HCT116 (cell line): ENCODE measurements at regions not wholly inside any gene's neighbourhood (a gene's known extent, or its start where the extent isn't known, plus 50 kb on each side); places are given as distances from the start of the nearest gene placed in this dataset.

Experiments used
- ATAC-seq: fragments of 200-7000 bp; cut with Tn5 transposase; 2 replicates; pipeline ENCODE4 v1.9.1; 2020; ENCODE audit warnings: mild to moderate bottlenecking, moderate library complexity
- BruUV-seq: library from RNA; stranded (reverse); fragments of 400-500 nt; replicated peaks from 2 replicates; lab custom pipeline; 2021; lab: Mats Ljungman, UMichigan
- CTCF ChIA-PET: fragments of 300-600 bp; sonication (Branson Sonifier 250); formaldehyde crosslinking; loops from one replicate; lab custom pipeline; 2021; ENCODE audit warnings: antibody characterized with exemption; lab: Charles Lee
- POLR2A ChIA-PET: fragments of 300-600, 350-600 bp; sonication (Branson Sonifier 250); formaldehyde crosslinking; loops from one replicate; lab custom pipeline; 2021; ENCODE audit warnings: antibody characterized with exemption; lab: Charles Lee
- RAD21 ChIA-PET, 2 experiments: fragments of 300-600 bp; sonication (Branson Sonifier 250); formaldehyde crosslinking; loops; one replicate each; lab custom pipeline; 2023; ENCODE audit warnings: low total read pairs in 2 of 2; ENCODE audit not compliant: uncharacterized antibody in 2 of 2, unreplicated experiment in 2 of 2, low non-redundant PET in 1 of 2; lab: Charles Lee
- DNase-seq: peaks from one replicate; pipeline ENCODE4 v3.0.0-alpha.2; 2010; ENCODE audit warnings: low read depth, low spot score
- H2AFZ ChIP-seq: fragments of 200-600 bp; shearing (Covaris generic), sonication (generic); 2 replicates; pipeline ENCODE4 v1.6.1; 2017; ENCODE audit warnings: low read depth, mixed run types, mixed read lengths, antibody characterized with exemption, low read length; ENCODE audit not compliant: poor library complexity, severe bottlenecking
- H3K27ac ChIP-seq: 2 replicates; pipeline ENCODE4 v1.5.1; 2012; ENCODE audit warnings: low read depth, low read length
- H3K27me3 ChIP-seq: fragments of 200-600 bp; sonication (generic); 2 replicates; pipeline ENCODE4 v1.6.1; 2016; ENCODE audit warnings: mixed run types, low read length, mixed read lengths; ENCODE audit not compliant: insufficient read depth
- H3K36me3 ChIP-seq, 2 experiments: fragments of 200-500 bp in 1 of 2; fragments of 200-600 bp in 1 of 2; sonication (Bioruptor generic) in 1 of 2; sonication (generic) in 1 of 2; 2 replicates each; pipeline versions ENCODE4 v1.5.1 to v1.6.1; 2014 to 2016; ENCODE audit warnings: low read length in 2 of 2, inconsistent platforms in 1 of 2, mixed read lengths in 1 of 2, mixed run types in 1 of 2; ENCODE audit not compliant: insufficient read depth in 2 of 2, control insufficient read depth in 1 of 2
- H3K4me1 ChIP-seq, 2 experiments: fragments of 200-600 bp in 1 of 2; sonication (generic) in 1 of 2; 2 replicates each; pipeline versions ENCODE4 v1.5.1 to v1.6.1; 2012 to 2017; ENCODE audit warnings: low read length in 2 of 2, inconsistent platforms in 1 of 2, mild to moderate bottlenecking in 1 of 2, mixed read lengths in 1 of 2, mixed run types in 1 of 2, moderate library complexity in 1 of 2; ENCODE audit not compliant: insufficient read depth in 2 of 2, control insufficient read depth in 1 of 2
- H3K4me2 ChIP-seq: fragments of 200-600 bp; sonication (generic); 2 replicates; pipeline ENCODE4 v1.6.1; 2017; ENCODE audit warnings: mixed run types, low read length, mixed read lengths
- H3K4me3 ChIP-seq, 2 experiments: fragments of 200-600 bp in 1 of 2; sonication (generic) in 1 of 2; replicated peaks in 1 of 2; 2 replicates each; pipeline ENCODE4 v1.5.1; 2011 to 2016; ENCODE audit warnings: low read length in 2 of 2, control low read depth in 1 of 2, low read depth in 1 of 2, mild to moderate bottlenecking in 1 of 2, mixed read lengths in 1 of 2, mixed run types in 1 of 2
- H3K79me2 ChIP-seq: fragments of 200-600 bp; sonication (generic); 2 replicates; pipeline ENCODE4 v1.6.1; 2017; ENCODE audit warnings: mild to moderate bottlenecking, mixed run types, low read length, moderate library complexity, mixed read lengths; ENCODE audit not compliant: insufficient read depth
- H3K9ac ChIP-seq: fragments of 200-600 bp; sonication (generic); 2 replicates; pipeline ENCODE4 v1.6.1; 2016; ENCODE audit warnings: low read length, mixed read lengths
- H3K9me2 ChIP-seq: fragments of 200-600 bp; sonication (generic), shearing (Covaris generic); 2 replicates; pipeline ENCODE4 v1.6.1; 2017; ENCODE audit warnings: mixed run types, mild to moderate bottlenecking, moderate library complexity; ENCODE audit not compliant: insufficient read depth
- H3K9me3 ChIP-seq, 2 experiments: fragments of 200-500 bp in 1 of 2; fragments of 200-600 bp in 1 of 2; sonication (Bioruptor generic) in 1 of 2; sonication (generic) in 1 of 2; 2 replicates each; pipeline ENCODE4 v1.6.1; 2014 to 2017; ENCODE audit warnings: low read length in 2 of 2, mixed read lengths in 2 of 2, inconsistent platforms in 1 of 2, low read depth in 1 of 2, mild to moderate bottlenecking in 1 of 2, mixed run types in 1 of 2, moderate library complexity in 1 of 2; ENCODE audit not compliant: control insufficient read depth in 1 of 2, insufficient read depth in 1 of 2
- H4K20me1 ChIP-seq: fragments of 200-600 bp; sonication (generic), shearing (Covaris generic); 2 replicates; pipeline ENCODE4 v1.6.1; 2017; ENCODE audit warnings: mixed run types, mild to moderate bottlenecking, moderate library complexity; ENCODE audit not compliant: insufficient read depth
- ATF3 ChIP-seq: IDR thresholded peaks from 2 replicates; pipeline ENCODE4 v1.6.1; 2012
- CBX3 ChIP-seq: IDR thresholded peaks from 2 replicates; pipeline ENCODE4 v1.6.1; 2012; ENCODE audit warnings: low read depth
- CEBPB ChIP-seq: IDR thresholded peaks from 2 replicates; pipeline ENCODE4 v1.6.1; 2012; ENCODE audit warnings: low read depth
- CTCF ChIP-seq, 3 experiments: fragments of 200-600 bp in 1 of 3; sonication (generic) in 1 of 3; IDR thresholded peaks in 2 of 3; conservative IDR thresholded peaks in 1 of 3; 2 replicates each; pipeline ENCODE4 v1.5.1; 2012 to 2017; ENCODE audit warnings: low read depth in 2 of 3, low read length in 2 of 3, antibody characterized with exemption in 1 of 3, borderline replicate concordance in 1 of 3, control low read depth in 1 of 3, mild to moderate bottlenecking in 1 of 3, mixed read lengths in 1 of 3, mixed run types in 1 of 3, moderate library complexity in 1 of 3; ENCODE audit not compliant: insufficient read depth in 1 of 3
- ELF1 ChIP-seq: IDR thresholded peaks from 2 replicates; pipeline ENCODE4 v1.6.1; 2012; ENCODE audit warnings: low read depth, borderline replicate concordance
- EZH2 ChIP-seq: fragments of 200-600 bp; sonication (generic); IDR thresholded peaks from 2 replicates; pipeline ENCODE4 v1.6.1; 2017; ENCODE audit warnings: antibody characterized with exemption, mixed run types
- EZH2phosphoT487 ChIP-seq: fragments of 200-600 bp; IDR thresholded peaks from 2 replicates; pipeline ENCODE4 v1.6.1; 2018; ENCODE audit warnings: antibody characterized with exemption, borderline replicate concordance
- FOSL1 ChIP-seq: IDR thresholded peaks from 2 replicates; pipeline ENCODE4 v1.6.1; 2012; ENCODE audit warnings: low read depth
- MAX ChIP-seq: IDR thresholded peaks from 2 replicates; pipeline ENCODE4 v1.6.1; 2012
- POLR2A ChIP-seq: IDR thresholded peaks from 2 replicates; pipeline ENCODE4 v1.7.0; 2011; ENCODE audit warnings: borderline replicate concordance; ENCODE audit not compliant: insufficient read depth, insufficient read length; ENCODE audit errors: extremely low read depth
- POLR2AphosphoS5 ChIP-seq: IDR thresholded peaks from 2 replicates; pipeline ENCODE4 v1.6.1; 2011; ENCODE audit warnings: mild to moderate bottlenecking, low read depth, low read length, moderate library complexity
- RAD21 ChIP-seq: IDR thresholded peaks from 2 replicates; pipeline ENCODE4 v1.6.1; 2012; ENCODE audit warnings: low read depth, mild to moderate bottlenecking
- REST ChIP-seq: IDR thresholded peaks from 2 replicates; pipeline ENCODE4 v1.6.1; 2012; ENCODE audit warnings: low read depth
- SIN3A ChIP-seq: IDR thresholded peaks from 2 replicates; pipeline ENCODE4 v1.6.1; 2012; ENCODE audit warnings: low read depth
- SP1 ChIP-seq: IDR thresholded peaks from 2 replicates; pipeline ENCODE4 v1.6.1; 2012; ENCODE audit warnings: low read depth
- SRF ChIP-seq: IDR thresholded peaks from 2 replicates; pipeline ENCODE4 v1.6.1; 2012; ENCODE audit warnings: low read depth
- TCF7L2 ChIP-seq: IDR thresholded peaks from 2 replicates; pipeline ENCODE4 v1.7.0; 2011; ENCODE audit warnings: borderline replicate concordance, inconsistent platforms; ENCODE audit not compliant: insufficient read depth, insufficient read length; ENCODE audit errors: extremely low read depth
- YY1 ChIP-seq: IDR thresholded peaks from 2 replicates; pipeline ENCODE4 v1.6.1; 2011; ENCODE audit warnings: low read length, low read depth, moderate library complexity, mild to moderate bottlenecking; ENCODE audit not compliant: insufficient replicate concordance; ENCODE audit errors: extremely low read depth
- ZFX ChIP-seq: fragments of 450-650 bp; IDR thresholded peaks from 2 replicates; pipeline ENCODE4 v1.6.1; 2017
- ZNF274 ChIP-seq: fragments of 200-500 bp; sonication (Bioruptor generic); IDR thresholded peaks from 2 replicates; pipeline ENCODE4 v1.6.1; 2014; ENCODE audit warnings: mild to moderate bottlenecking, low read depth, low read length, inconsistent platforms
- intact Hi-C: fragments of 100-400 bp; cut with micrococcal nuclease; formaldehyde crosslinking; loops from 2 replicates; pipeline ENCODE4 v1.10.0; 2022

- ChIA-PET RAD21 (no interaction called here), CTCF (no interaction called here), POLR2A (no interaction called here)
- no peak overlapping the region for H3K4me3 ChIP-seq
- no TSS peak for BruUV-seq
- H3K4me2 ChIP-seq = no peak overlapping the region
- no peaks in the 10 kb centered on the region for H3K36me3 ChIP-seq
- H3K27me3 ChIP-seq = no peaks in the 10 kb centered on the region
- H3K9me2 ChIP-seq = no peaks in the 10 kb centered on the region
- ATAC-seq = no peak
- peaks cover 0 to 16% of the 10 kb centered on the region in 2 experiments; a peak in 2 of 4 replicates for H3K4me1 ChIP-seq
- H3K79me2 ChIP-seq = no peaks in the 10 kb centered on the region
- H3K9ac ChIP-seq = no peak overlapping the region
- DNase-seq = no peak
- H3K27ac ChIP-seq = no peak overlapping the region
- intact Hi-C loops = no loop called here
- H3K9me3 ChIP-seq = no peaks in the 10 kb centered on the region
- H4K20me1 ChIP-seq = no peaks in the 10 kb centered on the region
- TF ChIP-seq ELF1 = no peak
- no peak for TF ChIP-seq POLR2AphosphoS5
- TF ChIP-seq CEBPB = no peak
- no peak for TF ChIP-seq TCF7L2
- TF ChIP-seq ATF3 = no peak
- no peak for TF ChIP-seq ZNF274
- TF ChIP-seq YY1 = no peak
- no peak for TF ChIP-seq REST
- no peak for TF ChIP-seq EZH2
- no peak for TF ChIP-seq EZH2phosphoT487
- TF ChIP-seq SIN3A = no peak
- no peak for TF ChIP-seq FOSL1
- no peak for TF ChIP-seq MAX
- TF ChIP-seq SRF = no peak
- TF ChIP-seq RAD21 = no peak
- TF ChIP-seq POLR2A = no peak
- TF ChIP-seq ZFX = no peak
- no peak for TF ChIP-seq SP1
- TF ChIP-seq CBX3 = no peak
- no peak for TF ChIP-seq CTCF (IDR thresholded peaks at IDR 0.05 in 2 of 3, conservative IDR thresholded peaks at IDR 0.05 in 1 of 3; ENCODE audit: borderline replicate concordance in 1 of 3, insufficient read depth in 1 of 3, low read depth in 2 of 3, low read length in 2 of 3)
- TF ChIP-seq, all 23 proteins: peak for 0
- H2AFZ ChIP-seq = no peak overlapping the region
These were observed 263.4 kb downstream of the CDC5L start for GRCh38 chr6:44650947-44651346.
